NCI-H2171 (cell line): ENCODE measurements at regions not wholly inside any gene's neighbourhood (a gene's known extent, or its start where the extent isn't known, plus 50 kb on each side); places are given as distances from the start of the nearest gene placed in this dataset.

ENCODE experiments used
- DNase-seq: peaks from one replicate; lab custom pipeline; 2025; lab: John Stamatoyannopoulos, UW

DNA sequence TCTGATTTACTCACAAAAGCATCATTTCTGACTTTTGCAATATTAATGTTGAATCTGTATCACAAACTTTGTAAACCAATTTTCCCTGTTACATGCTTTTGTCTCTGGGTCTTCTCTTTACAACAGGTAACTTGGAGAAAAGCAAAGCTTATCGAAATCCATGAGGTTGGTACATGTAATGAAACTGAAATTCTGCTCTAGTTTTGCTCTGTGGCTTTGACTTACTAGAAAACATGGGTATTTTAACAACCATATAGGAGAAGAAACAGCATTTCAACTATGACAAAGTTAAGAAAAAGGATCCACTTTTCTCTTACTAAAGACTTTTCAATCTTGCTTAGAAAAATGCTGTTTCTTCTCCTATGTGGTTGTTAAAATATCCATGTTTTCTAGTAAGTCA lies 645.8 kb downstream of the STIM2 start:
- DNase-seq, result no peak

DNA sequence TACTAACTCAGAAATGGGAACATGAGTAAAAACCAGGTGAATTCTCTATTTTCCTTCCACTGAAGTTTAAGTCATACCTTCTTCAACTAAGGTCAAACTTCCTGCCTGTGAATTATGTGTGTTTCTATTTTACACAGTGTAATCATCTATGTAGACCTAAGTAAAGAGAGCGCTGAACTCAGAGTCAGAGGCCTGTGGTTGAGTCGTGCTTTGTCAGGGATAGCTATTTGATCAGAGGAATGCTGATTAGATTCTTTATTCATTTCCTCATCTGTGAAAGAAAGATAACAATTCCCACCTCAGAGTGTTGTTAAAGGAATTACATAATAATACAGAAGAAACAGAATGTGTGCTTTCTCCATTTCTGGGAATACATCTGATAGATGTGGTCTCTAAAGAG lies 654.1 kb downstream of the STIM2 start:
- DNase-seq, result no peak

DNA sequence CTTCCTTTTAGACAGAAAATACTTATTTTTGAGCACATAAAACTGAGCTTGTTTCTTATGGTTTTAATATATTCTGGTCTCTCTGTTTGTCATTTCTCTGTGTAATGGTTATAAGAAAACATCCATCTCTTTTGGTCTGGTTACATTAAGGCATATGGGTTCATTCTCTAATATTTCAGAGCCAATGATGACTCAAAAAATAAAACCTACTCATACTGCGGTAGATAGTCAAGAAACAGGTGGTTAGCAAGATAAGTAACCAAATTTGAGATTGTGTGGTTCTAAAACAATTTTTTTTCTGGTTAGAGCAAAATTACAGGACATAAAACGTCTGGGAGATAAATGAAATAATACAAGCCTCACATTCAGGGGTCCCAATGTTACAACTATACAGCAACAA lies 654.5 kb downstream of the STIM2 start:
- no peak for DNase-seq

DNA sequence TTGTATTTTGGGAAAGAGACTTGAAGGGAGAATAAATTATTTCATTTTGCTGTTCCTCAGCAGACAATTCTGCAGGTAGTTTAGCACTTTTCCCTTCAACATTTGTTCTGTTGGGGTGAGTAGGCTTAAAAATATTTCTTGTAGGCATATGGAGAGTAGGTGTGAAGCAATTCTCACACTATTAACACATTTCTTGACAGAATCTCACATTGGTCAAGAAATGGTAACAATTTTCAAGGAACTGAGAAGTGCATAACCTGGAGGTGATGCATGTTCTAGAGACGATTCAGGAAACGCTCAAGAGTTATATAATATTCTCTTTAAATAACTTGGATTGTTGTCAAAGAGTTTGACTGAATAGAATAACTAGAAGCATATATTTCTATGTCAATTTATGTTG lies 658.2 kb downstream of the STIM2 start:
- DNase-seq, result no peak

DNA sequence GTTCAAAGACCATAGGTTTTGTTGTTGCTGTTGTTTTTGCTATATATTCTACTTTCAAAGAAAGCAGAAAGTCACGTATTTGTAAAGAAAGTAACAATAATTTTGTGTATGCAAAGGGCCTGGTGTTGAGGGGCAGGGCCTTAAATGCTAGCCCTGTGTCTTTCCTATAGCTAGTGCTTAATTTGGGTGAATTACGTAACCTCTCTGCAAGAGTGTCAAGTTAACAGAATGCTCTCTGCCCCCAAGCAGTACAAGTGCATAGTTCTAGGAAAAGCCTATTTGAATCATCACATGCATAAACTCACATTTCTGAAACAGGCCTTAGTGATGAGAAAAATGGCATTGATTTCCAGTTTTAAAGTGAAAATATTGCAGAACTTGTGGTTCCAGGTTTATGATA lies 663.6 kb downstream of the STIM2 start:
- DNase-seq, result no peak

DNA sequence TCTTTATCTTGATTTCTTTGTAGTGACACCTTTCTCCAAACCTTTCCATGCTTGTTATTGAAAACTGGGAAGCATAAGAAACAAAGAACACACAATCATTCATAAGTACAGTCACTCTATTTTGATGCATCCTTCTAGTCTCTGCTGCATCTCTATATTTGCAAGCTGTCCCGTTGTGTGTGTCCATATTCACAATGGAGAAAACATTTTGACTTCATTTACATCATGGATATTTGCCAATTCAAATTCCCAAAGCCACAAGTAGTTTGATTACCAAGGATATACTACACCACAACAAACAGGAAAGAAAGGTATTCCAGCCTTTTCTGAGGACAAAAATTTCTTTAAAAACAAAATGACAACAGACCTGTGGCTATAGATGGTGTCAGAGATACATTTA lies 673.8 kb downstream of the STIM2 start:
- DNase-seq, result no peak

DNA sequence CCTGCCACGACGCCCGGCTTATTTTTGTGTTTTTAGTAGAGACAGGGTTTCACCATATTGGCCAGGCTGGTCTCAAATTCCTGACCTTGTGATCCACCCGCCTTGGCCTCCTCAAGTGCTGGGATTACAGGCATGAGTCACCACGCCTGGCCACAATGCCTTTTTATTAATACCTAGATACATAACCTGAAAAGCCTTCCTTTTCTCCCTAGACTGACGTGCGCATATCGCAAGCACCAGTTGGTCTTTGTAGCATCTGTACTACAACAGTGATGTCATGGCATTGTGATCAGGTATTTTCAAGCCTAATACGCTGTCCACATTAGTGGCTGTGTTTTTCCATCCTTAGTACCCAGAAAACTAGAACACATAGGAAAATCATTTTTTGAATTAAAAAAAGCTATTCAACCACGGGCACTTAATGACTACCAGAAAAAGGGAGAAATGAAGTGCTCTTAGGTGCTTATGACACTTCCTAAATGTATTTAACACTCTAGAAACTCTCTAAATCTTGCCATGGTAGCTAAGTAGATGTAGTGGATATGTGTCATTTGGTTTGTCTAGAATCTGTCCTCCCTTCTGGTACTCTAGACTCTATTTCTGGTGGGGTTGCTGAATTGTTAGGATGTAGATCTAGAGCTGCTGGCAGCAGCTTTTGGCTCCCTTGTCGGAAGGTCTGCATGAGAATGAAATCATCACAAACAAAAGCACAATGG lies 707.8 kb downstream of the STIM2 start:
- no peak for DNase-seq

DNA sequence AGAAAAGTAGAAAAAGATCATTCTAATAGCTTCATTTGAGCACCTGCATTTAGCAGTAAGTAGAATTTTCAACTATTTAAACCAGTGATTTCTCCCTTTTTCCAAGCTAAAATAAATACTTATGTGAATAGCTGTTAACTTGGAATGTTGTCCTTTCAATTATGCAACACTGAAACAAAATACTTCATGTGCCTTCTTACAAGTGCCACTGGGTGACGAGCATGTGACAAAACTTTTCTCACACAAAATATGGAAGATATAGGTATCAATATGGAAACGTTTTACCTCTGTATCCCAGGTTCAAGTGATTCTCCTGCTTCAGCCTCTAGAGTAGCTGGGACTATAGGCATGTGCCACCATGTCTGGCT lies 708.3 kb downstream of the STIM2 start:
- DNase-seq, result no peak

DNA sequence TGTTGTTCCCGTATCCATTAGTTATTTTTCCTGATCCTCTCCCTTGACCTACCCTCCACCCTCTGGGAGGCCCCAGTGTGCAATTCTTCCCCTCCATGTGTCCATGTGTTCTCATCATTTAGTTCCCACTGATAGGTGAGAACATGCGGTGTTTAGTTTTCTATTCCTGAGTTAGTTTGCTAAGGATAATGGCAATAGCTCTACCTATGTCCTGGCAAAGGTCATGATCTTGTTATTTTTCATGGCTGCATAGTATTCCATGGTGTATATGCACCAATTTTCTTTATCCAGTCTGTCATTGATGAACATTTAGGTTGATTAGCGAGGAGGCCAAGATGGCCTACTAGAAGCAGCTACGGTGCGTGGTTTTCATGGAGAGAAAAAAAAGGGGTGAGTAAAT lies 714.1 kb downstream of the STIM2 start:
- no peak for DNase-seq

DNA sequence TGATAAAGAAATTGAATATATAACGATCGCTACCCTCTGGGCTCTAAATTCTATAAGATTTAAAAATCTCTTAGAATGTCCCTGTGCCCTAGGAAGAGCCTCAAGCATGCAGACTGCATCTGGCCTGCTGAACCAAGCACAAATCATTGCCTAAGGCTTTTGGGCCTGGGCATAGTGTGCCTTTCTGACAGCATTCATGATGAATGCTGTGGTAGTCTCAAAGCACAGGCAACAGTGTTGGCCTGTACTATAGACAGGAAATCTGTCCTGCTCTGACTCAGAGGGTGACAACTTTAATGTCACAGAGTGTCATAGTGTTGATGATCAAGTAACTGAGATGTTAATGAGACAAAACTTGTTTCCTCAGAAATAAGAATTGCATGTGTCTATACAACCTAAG lies 717.3 kb downstream of the STIM2 start:
- DNase-seq, result no peak

DNA sequence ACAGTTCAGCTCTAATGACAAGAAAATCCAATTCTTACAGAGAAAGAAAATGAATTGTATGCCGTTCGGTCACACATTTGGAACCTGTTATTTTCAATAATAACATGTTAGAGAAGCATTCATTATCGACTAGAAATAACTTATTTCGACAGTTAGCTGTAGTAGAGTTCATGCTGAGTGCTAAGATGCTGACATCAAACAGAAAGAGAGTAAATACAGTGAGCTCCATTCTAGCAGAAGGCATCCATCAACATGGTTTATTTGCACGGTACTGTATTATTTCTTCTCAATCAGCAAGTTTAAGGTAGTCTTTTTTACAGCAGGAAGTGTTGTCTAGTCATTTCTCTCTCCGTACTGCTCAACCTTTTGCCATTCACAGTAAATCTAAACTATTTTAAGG lies 732.1 kb downstream of the STIM2 start:
- DNase-seq, result no peak

DNA sequence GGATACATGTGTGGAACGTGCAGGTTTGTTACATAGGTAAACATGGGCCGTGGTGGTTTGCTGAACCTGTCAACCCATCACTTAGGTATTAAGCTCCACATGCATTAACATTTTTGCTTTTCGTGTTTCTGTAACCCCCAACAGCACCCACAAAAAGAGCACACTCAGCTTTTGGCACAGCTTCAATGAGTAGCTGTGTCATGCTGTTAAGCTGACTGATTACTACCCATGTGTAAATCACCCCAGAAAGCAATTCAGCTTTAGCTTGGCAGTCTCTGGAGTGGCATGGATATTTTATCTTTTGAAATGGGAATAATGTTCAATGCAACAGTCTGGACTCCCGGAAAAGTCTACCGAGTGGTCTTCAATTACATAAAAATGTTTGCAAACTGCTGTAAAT lies 734.3 kb downstream of the STIM2 start:
- DNase-seq, result no peak

DNA sequence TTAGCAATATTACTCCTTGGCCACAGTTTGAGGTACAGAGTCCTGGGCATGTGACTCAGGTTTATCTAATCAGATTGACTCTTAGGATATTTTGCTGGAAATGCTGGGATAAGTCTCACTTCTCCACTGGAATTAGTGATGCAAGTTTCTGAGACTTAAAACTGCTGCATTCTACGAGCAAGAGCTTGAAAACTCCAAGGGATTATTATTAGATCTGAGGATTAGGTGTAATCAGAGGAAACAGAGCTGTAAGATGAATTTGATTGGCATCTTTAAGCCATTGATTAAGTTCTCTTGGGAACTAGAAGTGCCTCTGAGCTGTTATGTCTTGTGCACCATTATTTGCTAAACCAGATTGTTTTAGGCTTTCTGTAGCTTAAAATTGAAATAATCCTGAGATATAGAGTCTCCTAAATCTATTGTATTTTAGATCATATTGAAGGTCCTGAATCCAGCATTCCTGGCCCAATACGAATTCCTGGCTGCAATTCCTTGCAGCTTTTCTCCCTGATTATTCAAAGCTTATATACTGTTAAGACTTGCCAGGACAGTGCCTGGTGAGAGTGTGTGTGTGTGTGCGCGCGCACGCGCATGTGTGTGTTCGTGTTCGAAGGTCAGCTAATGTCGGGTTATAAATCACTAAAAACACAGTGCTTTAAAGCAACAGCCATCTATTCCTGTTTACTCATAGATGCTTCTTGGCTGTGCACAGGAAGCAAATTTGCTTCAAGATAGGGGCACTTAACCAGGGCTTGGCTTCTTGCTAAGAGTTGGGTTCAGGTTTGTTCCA lies 735.1 kb downstream of the STIM2 start:
- DNase-seq, result no peak

DNA sequence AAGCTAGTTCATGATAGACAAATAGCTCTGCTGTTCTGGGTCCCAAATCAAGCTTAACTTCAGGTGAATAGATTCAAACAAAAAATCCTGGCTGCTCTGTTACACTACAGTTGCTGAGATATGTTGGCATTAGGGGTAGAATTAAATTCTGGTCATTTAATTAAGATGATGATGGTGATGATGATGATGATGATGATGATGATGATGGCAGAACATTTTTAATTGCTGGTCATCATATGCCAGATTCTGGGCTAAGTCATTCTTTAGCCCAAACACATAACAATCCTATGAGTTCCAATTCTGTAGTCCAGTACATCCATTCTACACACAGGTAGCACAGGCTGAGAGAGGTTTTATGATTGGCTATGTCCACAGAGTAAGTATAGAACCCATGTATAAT lies 741.5 kb downstream of the STIM2 start:
- no peak for DNase-seq

DNA sequence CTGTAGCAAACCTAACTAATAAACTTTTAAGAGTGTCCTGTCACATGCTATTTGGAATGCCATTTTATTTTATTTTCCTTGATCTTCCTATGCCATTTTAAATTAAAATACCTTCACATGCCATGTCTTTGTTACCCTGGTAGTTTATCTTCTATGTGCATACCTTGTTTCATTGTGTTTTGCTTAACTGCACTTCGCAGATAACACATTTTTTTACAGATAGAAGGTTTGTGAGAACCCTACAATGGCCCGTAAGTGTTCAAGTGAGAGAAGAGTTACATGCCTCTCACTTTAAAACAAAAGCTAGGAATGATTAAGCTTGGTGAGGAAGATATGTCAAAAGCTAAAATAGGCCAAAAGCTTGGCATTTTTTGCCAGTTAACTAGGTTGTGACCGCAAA lies 744.1 kb downstream of the STIM2 start:
- no peak for DNase-seq

DNA sequence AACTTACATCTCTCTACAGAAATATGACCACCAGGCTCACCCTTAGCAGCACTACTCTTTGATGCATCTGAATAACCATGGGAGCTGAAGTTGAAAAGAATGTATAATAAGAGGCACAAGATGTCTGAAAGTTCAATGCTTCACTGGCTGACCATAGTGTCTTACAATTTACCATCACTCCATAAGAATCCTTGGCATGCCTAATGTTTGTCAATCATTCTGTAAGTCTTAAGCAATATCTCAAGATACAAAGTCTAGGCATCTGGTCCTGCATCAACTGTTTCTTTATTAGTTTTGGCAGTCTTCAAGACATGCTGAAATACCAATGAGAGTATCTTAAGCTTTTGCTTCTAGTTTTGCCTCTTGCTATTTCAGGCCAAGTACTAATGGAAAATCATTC lies 755.5 kb downstream of the STIM2 start:
- DNase-seq, result no peak

DNA sequence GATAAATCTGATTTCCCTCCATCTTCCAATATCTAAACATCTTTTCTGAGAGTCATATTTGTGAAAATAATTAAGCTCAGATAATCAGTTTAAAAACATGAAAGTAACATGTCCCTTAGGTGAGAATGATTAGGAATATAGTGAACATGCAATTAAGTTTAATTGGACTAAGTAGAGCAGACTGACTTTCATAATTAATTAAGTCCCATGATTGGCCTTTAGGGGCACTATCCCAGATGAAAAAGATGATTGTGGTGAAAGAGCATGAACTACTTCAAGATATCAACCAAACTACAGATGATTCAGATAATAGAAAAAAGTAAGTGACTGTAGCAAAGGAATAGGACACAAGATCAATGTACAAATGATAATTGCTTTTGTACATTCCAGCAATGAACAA lies 758.8 kb downstream of the STIM2 start:
- DNase-seq, result no peak

DNA sequence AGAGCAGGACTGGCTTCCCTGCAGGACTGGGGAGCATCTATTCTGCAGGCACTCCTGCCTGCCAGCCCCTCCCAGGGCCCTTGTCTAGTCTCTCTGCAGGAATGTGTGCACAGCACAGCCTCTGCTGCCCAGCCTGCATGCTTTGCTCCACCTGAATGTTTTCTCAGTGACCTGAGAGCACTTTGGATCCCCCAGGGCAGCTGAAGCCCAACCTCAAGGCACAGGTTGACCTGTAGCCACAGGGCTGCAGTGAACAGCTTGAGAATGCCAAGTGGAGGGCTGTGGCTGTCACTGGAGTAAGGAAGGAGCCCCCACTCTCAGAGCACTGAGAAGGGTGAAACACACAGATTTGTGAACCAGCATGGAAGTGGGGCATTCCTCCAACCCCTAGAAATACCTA lies 760.2 kb downstream of the STIM2 start:
- no peak for DNase-seq

DNA sequence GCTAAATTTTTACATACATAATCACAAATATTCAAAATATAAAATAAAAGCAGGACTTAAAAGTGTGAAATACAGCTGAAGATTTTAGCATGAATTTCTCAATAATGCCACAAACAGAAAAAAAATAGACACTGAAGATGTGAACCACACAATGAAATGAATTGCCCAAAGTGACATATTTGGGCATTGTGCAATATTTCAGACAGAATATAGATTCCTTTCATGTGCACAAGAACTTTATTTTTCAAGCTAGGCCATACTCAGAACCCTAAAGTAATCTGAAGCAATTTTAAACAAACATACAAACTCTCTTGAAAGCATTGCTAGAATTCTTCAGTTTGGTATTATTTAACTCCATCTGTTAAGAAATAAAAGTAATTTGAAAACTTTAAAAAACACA lies 764.1 kb downstream of the STIM2 start:
- DNase-seq, result no peak

DNA sequence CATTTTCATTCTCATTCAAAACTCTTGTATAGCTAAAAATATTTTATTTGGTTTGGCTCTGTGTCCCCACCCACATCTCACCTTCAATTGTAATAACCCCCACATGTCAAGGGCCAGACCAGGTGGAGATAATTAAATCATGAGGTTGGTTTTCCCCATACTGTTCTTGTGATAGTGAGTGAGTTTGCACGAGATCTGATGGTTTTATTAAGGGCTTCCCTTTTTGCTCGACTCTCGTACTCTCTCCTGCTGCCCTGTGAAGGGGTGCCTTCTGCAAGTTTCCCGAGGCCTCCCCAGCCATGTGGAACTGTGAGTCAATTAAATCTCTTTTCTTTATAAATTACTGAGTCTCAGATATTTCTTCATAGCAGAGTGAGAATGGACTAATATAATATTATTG lies 768.0 kb downstream of the STIM2 start:
- DNase-seq, result no peak

DNA sequence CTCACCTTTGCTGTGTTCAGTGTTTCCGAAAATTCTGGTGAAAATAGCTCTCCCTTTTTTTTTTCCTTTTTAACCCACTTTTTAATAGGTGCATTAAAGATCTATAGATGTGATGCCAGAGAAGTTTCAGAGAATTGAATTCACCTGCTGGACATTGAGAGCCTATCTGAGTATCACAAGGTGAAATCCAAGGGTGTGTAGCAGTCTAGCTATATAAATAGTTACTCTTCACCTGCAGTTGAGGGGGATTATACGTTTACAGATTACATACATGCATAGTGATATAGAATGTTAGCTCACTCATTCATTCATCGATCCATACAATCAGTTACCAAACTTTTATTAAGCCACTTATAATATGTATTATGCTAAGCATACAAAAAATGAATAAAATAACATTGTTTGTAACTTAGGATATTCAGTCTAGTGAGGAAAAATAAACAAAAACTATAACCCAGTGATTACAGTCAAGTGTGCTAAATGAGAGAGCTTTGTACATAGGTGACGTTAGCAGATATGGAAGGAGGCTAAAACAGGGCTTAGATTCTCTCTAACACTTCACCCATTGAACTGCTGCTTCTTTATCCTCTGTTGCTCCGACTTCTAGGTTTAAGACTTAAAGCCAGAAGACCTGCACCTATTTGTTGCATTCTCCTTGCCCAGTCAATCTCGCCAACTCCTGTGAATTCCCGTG lies 769.0 kb downstream of the STIM2 start:
- DNase-seq, result no peak

DNA sequence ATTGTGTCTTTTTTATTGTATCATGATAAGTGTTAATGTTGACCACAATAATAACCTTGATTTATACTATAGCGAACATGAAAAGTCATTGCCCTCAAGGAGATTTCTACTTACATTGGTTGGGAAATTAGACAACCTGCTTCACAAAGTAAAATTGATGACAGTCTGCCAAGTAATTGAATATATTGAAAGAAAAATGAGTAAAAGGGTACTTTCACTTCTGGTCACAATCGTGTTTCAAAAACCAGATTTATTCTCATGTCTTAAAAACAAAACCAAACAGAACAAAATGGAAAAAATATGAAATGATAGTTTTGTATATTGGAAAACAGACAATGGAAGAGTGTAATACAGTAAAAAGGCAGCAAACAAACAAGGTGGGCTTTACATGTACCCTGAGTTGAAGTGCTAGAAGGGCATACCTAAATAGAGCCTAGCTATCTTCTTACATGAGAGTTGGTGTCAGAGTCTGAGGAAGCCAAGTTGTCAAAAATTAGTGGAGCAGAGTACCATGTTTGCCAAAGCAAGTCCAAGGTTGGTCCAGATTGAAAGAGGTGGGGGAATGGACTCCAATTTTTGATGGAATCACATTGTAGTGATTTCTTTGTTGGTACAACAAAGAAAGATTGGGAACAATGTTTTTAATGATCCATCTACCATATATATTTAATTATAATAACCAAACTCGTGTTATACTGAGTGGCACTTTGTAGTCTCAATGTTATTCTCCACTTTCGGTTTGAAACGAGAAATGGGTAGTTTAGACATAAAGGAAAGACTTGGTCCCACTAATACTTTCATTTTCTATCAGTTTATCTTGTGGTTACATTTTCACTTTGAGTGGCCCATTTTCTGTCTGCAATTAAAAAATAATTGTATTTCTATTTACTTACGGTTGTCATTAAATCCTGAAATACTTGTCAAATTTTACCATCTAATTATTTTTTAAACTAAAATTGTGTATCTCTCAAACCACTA lies 775.6 kb downstream of the STIM2 start:
- no peak for DNase-seq
